Stimulated activated CD4-positive, alpha-beta T cell treated with anti-CD3 and anti-CD28 coated beads, Interleukin-15, amount 100 ng/mL, for 48 hours (primary cell): ENCODE measurements at regions not wholly inside any gene's neighbourhood (a gene's known extent, or its start where the extent isn't known, plus 50 kb on each side); places are given as distances from the start of the nearest gene placed in this dataset.

ENCODE experiments used
- DNase-seq, 2 donors: peaks; one replicate each; pipeline ENCODE4 v3.0.0-alpha.2; 2020; ENCODE audit warnings: low read depth in 2 of 2

- no peak for DNase-seq
Measured at GRCh38 chr4:151988591-151988990, 227.8 kb upstream of the GATB start.

- DNase-seq, result no peak
Measured at GRCh38 chr4:151987606-151988005, 226.8 kb upstream of the GATB start.

GRCh38 chr4:151983854-151984253 is 223.0 kb upstream of the GATB start:
- no peak for DNase-seq

GRCh38 chr4:151979819-151980218 is 219.0 kb upstream of the GATB start:
- DNase-seq, result no peak

- DNase-seq, result no peak
Measured at GRCh38 chr4:151968643-151969042, 207.8 kb upstream of the GATB start.

- no peak for DNase-seq
Measured at GRCh38 chr4:151967074-151967473, 206.3 kb upstream of the GATB start.

GRCh38 chr4:151962138-151962823 is 201.5 kb upstream of the GATB start:
- no peak for DNase-seq

- DNase-seq, result no peak
Measured at GRCh38 chr4:151961456-151961855, 200.6 kb upstream of the GATB start.

GRCh38 chr4:151960449-151961230 is 199.8 kb upstream of the GATB start:
- no peak for DNase-seq

- no peak for DNase-seq
Measured at GRCh38 chr4:151957153-151957552, 196.3 kb upstream of the GATB start.

GRCh38 chr4:151955721-151956380 is 195.0 kb upstream of the GATB start:
- no peak for DNase-seq

GRCh38 chr4:151953795-151954372 is 193.1 kb upstream of the GATB start:
- DNase-seq, result no peak

- DNase-seq, result no peak
Measured at GRCh38 chr4:151953312-151953711, 192.5 kb upstream of the GATB start.

- DNase-seq, result no peak
Measured at GRCh38 chr4:151952711-151953254, 192.0 kb upstream of the GATB start.

GRCh38 chr4:151952137-151952536 is 191.3 kb upstream of the GATB start:
- no peak for DNase-seq

GRCh38 chr4:151951671-151952050 is 190.9 kb upstream of the GATB start:
- no peak for DNase-seq

GRCh38 chr4:151950993-151951670 is 190.3 kb upstream of the GATB start:
- DNase-seq, result no peak

- no peak for DNase-seq
Measured at GRCh38 chr4:151948351-151949016, 187.7 kb upstream of the GATB start.

- no peak for DNase-seq
Measured at GRCh38 chr4:151946718-151947117, 185.9 kb upstream of the GATB start.

- no peak for DNase-seq
Measured at GRCh38 chr4:151942971-151943370, 182.2 kb upstream of the GATB start.
